22Rv1 (cell line): ENCODE measurements at regions not wholly inside any gene's neighbourhood (a gene's known extent, or its start where the extent isn't known, plus 50 kb on each side); places are given as distances from the start of the nearest gene placed in this dataset.

Experiments
- ZFX ChIP-seq: fragments of 450-650 bp; IDR thresholded peaks from 2 replicates; pipeline ENCODE4 v1.6.1; 2017; ENCODE audit warnings: antibody characterized with exemption, borderline replicate concordance
- TF ChIP-seq, protein P1 (sequence below): fragments of 450-650 bp; IDR thresholded peaks from 2 replicates; pipeline ENCODE4 v1.5.1; 2017; ENCODE audit warnings: mild to moderate bottlenecking

DNA sequence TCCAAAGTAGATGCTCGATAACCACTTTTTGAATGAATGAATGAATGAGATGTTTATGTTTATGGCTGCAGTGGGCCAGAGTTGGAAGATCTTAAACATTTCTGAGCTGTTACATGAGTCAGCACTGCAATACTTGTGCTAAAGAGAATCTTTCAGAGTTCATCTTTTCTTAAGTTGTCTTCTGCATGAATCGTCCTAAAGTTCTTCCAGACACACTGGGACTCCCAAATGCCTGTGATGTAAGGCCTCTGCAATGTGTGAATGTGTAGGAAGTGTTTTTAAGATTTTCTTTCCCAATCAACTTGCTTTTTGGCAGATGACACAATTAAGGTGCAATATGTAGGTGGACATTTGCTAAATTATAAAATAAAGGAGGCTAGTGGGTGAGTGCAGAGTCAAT is 50.3 kb upstream of the TRIM9 start:
- TF ChIP-seq, protein P1, sequence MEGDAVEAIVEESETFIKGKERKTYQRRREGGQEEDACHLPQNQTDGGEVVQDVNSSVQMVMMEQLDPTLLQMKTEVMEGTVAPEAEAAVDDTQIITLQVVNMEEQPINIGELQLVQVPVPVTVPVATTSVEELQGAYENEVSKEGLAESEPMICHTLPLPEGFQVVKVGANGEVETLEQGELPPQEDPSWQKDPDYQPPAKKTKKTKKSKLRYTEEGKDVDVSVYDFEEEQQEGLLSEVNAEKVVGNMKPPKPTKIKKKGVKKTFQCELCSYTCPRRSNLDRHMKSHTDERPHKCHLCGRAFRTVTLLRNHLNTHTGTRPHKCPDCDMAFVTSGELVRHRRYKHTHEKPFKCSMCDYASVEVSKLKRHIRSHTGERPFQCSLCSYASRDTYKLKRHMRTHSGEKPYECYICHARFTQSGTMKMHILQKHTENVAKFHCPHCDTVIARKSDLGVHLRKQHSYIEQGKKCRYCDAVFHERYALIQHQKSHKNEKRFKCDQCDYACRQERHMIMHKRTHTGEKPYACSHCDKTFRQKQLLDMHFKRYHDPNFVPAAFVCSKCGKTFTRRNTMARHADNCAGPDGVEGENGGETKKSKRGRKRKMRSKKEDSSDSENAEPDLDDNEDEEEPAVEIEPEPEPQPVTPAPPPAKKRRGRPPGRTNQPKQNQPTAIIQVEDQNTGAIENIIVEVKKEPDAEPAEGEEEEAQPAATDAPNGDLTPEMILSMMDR: no peak
- no peak for TF ChIP-seq ZFX
